Astrocyte of the spinal cord (primary cell): ENCODE measurements at regions not wholly inside any gene's neighbourhood (a gene's known extent, or its start where the extent isn't known, plus 50 kb on each side); places are given as distances from the start of the nearest gene placed in this dataset.

ENCODE experiments used
- DNase-seq: peaks from one replicate; pipeline ENCODE4 v3.0.0; 2011; ENCODE audit warnings: low read depth, low spot score
- H3K4me3 ChIP-seq: 2 replicates; pipeline ENCODE4 v1.5.1; 2011; ENCODE audit warnings: low read depth, mild to moderate bottlenecking, low read length, moderate library complexity
- in situ Hi-C: cut with HindIII; loops from 2 replicates; pipeline ENCODE4 v1.10.0; 2017; ENCODE audit warnings: low sequenced_read_pairs
- TF ChIP-seq, protein P1 (sequence below): IDR thresholded peaks from 2 replicates; pipeline ENCODE4 v1.5.1; 2012; ENCODE audit warnings: low read depth, mild to moderate bottlenecking, low read length, inconsistent platforms

DNA sequence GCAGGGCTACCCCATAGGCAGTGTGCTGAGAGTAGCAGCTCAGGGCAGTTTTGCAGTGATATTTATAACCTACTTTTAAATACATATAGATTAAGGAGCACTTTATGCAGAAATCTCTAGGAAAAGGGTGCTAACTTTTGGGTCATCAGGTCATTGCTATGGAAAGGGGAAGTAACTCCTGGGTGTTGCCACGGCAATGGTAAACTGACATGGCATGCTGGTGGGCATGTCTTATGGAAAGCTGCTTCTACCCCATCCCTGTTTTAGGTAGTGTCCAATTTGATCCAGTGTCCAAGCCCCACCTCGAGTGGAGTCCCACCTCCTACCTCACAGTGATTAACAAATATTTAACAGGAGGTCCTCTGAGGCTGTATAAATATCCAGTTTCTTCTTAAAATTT is 56.8 kb upstream of the XPA start:
- in situ Hi-C loops, result no loop called here
- DNase-seq, result no peak
- H3K4me3 ChIP-seq, result no peak overlapping the region
- TF ChIP-seq, protein P1, sequence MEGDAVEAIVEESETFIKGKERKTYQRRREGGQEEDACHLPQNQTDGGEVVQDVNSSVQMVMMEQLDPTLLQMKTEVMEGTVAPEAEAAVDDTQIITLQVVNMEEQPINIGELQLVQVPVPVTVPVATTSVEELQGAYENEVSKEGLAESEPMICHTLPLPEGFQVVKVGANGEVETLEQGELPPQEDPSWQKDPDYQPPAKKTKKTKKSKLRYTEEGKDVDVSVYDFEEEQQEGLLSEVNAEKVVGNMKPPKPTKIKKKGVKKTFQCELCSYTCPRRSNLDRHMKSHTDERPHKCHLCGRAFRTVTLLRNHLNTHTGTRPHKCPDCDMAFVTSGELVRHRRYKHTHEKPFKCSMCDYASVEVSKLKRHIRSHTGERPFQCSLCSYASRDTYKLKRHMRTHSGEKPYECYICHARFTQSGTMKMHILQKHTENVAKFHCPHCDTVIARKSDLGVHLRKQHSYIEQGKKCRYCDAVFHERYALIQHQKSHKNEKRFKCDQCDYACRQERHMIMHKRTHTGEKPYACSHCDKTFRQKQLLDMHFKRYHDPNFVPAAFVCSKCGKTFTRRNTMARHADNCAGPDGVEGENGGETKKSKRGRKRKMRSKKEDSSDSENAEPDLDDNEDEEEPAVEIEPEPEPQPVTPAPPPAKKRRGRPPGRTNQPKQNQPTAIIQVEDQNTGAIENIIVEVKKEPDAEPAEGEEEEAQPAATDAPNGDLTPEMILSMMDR, result no peak

DNA sequence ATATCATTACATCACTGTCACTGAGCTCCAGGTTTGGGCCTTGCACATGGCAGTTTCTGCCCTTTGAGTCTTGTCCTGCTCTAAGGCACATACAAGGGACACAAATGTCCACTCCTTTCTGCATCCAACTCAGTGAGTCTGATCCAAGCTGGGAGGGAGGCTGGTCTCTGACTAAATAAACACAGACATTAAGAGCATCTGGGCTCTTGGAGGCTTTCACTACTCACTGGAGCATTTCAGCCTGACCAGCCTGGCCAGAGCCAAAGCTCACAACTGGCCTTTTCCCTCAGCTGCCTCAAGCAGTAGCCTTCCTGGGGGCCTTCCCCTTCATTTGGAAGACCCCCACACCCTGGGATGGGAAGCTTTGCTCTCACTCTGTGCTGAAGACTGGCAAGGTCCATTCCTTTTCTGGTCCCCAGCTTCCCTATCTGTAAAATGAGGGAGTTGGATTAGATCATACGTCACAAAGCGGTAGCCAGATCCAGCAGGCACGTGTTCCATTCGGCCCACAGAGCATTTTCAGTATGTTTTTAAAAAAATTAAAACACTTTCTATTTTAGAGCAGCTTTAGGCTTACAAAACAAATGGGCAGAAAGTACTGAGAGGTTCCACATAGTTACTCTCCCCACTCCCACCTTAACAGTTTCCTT is 58.6 kb upstream of the XPA start:
- H3K4me3 ChIP-seq, result no peak overlapping the region
- no peak for DNase-seq
- in situ Hi-C loops, result no loop called here
- TF ChIP-seq, protein P1, result no peak

DNA sequence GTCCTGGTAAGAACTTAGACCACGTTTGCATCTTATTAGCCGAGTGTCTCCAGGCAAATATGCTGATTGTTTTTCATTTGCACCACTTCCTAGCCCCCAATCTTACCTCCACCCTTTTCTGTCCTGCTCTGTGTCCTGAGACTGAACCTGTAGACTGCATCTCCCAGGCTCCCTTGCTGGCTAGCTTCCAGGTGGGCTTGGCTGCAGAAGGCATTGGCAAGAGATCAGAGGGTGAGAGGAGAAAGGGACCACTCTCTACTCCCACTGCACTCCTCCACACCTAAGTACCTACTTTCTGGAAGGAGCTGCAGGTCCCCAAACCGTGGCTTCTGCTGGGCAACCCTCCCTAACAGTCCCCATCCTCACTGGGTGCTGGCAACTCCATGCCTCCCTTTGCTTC is 59.9 kb upstream of the XPA start:
- no peak overlapping the region for H3K4me3 ChIP-seq
- TF ChIP-seq, protein P1, result no peak
- DNase-seq, result no peak
- in situ Hi-C loops, result no loop called here

DNA sequence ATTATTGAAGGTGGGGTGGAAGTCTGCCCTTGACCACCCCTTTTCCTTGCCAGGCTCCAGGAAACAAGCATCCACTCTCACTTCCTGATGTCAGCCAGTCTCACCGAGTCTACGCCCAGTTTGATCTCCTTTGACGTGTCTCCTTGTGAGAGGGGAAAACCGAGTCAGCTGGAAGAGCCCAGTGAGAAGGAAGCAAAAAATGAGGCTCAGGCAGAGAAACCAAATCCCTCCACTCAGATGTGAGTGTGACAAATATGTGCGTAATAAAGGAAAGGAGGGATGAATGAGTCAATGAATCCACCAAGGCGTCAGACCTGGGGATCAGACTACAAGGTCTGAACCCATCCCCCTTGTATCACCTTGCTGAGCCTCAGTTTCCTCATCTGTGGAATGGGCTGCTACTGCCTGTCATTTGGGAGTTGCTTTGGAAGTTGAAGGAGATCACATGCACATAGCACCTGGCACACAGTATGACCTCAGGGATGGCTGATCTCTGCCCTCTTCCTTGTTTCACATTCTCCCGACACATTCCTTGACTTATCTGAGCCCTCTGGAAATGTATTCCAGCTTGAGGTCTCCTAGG is 61.3 kb upstream of the XPA start:
- no peak for DNase-seq
- no peak overlapping the region for H3K4me3 ChIP-seq
- TF ChIP-seq, protein P1, result no peak
- in situ Hi-C loops, result no loop called here

DNA sequence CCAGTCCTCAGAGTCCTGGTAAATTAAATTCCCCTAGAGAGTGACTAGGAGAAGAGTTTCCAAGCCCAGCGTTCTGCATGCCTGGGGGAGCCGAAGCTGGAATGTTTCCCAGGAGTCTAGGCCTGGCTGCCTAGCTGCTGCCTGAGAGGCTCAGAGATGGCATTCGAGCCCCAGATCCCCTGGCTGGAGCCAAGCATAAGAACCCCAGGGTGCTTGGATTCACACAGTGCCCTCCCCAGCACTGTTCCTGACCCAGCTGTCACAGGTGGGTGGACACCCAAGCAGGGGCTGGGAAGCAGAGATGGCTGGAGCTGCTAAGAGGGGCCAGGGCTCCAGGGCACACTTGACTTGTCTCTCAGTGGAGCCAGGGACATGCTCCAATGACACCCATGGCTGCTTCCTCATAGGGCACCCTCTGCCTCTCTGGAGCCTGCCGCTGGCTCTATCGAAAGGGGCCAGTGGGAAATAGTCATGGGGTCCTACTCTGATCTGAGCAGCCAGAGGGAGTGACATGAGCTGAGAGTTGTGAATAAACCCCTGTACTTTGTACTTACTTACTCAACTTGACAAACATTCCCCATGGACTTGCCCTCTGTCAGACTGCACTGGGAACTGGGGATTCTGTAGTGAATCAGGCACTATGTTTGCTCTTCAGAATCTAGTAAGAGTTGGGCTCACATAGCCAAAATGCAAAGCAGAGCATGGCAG is 62.6 kb upstream of the XPA start:
- TF ChIP-seq, protein P1, result no peak
- no peak for DNase-seq
- H3K4me3 ChIP-seq, result no peak overlapping the region
- in situ Hi-C loops, result no loop called here

DNA sequence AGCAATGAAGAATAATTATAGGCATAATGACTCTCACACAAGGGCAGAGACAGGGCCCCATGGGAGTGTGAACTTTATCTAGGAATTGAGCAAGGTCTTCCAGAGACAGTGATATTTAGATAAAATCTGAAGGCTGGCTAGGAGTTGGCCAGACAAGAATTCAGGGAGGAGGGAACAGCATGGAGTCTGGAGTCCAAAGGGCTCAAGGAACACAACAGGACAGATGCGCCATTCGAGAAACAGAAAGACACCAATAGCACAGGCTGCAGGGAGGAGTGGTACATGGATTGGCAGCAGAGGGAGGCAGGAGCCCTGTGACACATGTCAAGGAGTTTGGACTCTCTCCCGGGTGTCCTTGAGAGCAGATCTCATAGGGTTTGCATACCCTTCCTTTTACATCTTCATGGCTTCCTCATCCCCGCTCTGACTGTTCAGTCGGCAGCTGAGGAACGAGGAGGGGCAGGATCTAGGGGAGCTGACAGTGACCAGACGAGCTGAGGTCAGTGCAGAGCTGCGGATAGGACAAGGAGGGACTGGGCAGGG is 64.0 kb upstream of the XPA start:
- in situ Hi-C loops, result no loop called here

More for the DNA sequence above, 64.0 kb upstream of the XPA start:
- DNase-seq, result no peak
- TF ChIP-seq, protein P1, result no peak
- no peak overlapping the region for H3K4me3 ChIP-seq
